GM23338 (cell line): ENCODE measurements at regions not wholly inside any gene's neighbourhood (a gene's known extent, or its start where the extent isn't known, plus 50 kb on each side); places are given as distances from the start of the nearest gene placed in this dataset.

Source experiments
- CREB1 ChIP-seq: fragments of 250-450 bp; sonication (Bioruptor Pico); IDR thresholded peaks from 2 replicates; pipeline ENCODE4 v1.5.0; 2020; ENCODE audit warnings: low read depth, mild to moderate bottlenecking, moderate library complexity
- EZH2 ChIP-seq: fragments of 200-600 bp; sonication (generic); IDR thresholded peaks from one replicate; pipeline ENCODE4 v1.8.0; 2017; ENCODE audit warnings: antibody characterized with exemption, mild to moderate bottlenecking, low read depth; ENCODE audit not compliant: unreplicated experiment
- EZH2phosphoT487 ChIP-seq: fragments of 200-600 bp; sonication (generic); IDR thresholded peaks from one replicate; pipeline ENCODE4 v1.8.1; 2018; ENCODE audit warnings: antibody characterized with exemption; ENCODE audit not compliant: unreplicated experiment
- POLR2AphosphoS5 ChIP-seq: IDR thresholded peaks from 2 replicates; pipeline ENCODE4 v1.6.1; 2016; ENCODE audit warnings: antibody characterized with exemption, low read depth
- STAT1 ChIP-seq: IDR thresholded peaks from one replicate; pipeline ENCODE4 v1.6.1; 2016; ENCODE audit warnings: antibody characterized with exemption; ENCODE audit not compliant: unreplicated experiment
- TF ChIP-seq, protein P1 (sequence below), 2 experiments: fragments of 200-600 bp in 1 of 2; sonication (generic) in 1 of 2; conservative IDR thresholded peaks; 2 replicates each; pipeline versions ENCODE4 v1.5.1 to v1.6.1; 2016 to 2017; ENCODE audit warnings: antibody characterized with exemption in 2 of 2, low read depth in 2 of 2, mild to moderate bottlenecking in 2 of 2, moderate library complexity in 1 of 2
- TF ChIP-seq, protein P2 (sequence below): IDR thresholded peaks from one replicate; pipeline ENCODE4 v1.6.1; 2018; ENCODE audit warnings: antibody characterized with exemption; ENCODE audit not compliant: unreplicated experiment
- TF ChIP-seq, protein P3 (sequence below): fragments of 250-450 bp; sonication (Bioruptor Pico); IDR thresholded peaks from 2 replicates; pipeline ENCODE4 v1.5.0; 2020; ENCODE audit warnings: mild to moderate bottlenecking, moderate library complexity
- TF ChIP-seq, protein P4 (sequence below): IDR thresholded peaks from 2 replicates; pipeline ENCODE4 v1.6.1; 2016; ENCODE audit warnings: antibody characterized with exemption

DNA sequence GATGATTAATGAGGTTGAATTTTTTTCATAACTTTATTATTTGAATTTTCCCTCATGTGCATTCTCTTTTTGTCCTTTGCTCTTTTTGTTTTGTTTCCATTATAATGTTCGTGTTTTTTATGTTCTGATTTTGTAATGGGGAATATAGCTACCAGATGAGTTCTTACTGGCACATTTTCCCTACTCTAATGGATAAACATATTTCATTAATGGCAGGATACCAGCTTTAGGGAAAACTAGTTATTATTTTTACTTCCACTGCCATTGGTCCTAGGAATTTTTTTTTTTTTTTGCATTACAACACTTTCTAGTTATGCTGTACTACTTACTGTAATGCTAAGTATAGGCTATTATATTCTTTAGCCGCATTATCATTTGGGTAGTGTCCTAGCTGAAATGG lies 286.3 kb downstream of the SPRY1 start:
- TF ChIP-seq, protein P1, sequence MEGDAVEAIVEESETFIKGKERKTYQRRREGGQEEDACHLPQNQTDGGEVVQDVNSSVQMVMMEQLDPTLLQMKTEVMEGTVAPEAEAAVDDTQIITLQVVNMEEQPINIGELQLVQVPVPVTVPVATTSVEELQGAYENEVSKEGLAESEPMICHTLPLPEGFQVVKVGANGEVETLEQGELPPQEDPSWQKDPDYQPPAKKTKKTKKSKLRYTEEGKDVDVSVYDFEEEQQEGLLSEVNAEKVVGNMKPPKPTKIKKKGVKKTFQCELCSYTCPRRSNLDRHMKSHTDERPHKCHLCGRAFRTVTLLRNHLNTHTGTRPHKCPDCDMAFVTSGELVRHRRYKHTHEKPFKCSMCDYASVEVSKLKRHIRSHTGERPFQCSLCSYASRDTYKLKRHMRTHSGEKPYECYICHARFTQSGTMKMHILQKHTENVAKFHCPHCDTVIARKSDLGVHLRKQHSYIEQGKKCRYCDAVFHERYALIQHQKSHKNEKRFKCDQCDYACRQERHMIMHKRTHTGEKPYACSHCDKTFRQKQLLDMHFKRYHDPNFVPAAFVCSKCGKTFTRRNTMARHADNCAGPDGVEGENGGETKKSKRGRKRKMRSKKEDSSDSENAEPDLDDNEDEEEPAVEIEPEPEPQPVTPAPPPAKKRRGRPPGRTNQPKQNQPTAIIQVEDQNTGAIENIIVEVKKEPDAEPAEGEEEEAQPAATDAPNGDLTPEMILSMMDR (conservative IDR thresholded peaks at IDR 0.05; ENCODE audit: low read depth in 2 of 2), result no peak
- no peak for TF ChIP-seq STAT1
- TF ChIP-seq, protein P2, sequence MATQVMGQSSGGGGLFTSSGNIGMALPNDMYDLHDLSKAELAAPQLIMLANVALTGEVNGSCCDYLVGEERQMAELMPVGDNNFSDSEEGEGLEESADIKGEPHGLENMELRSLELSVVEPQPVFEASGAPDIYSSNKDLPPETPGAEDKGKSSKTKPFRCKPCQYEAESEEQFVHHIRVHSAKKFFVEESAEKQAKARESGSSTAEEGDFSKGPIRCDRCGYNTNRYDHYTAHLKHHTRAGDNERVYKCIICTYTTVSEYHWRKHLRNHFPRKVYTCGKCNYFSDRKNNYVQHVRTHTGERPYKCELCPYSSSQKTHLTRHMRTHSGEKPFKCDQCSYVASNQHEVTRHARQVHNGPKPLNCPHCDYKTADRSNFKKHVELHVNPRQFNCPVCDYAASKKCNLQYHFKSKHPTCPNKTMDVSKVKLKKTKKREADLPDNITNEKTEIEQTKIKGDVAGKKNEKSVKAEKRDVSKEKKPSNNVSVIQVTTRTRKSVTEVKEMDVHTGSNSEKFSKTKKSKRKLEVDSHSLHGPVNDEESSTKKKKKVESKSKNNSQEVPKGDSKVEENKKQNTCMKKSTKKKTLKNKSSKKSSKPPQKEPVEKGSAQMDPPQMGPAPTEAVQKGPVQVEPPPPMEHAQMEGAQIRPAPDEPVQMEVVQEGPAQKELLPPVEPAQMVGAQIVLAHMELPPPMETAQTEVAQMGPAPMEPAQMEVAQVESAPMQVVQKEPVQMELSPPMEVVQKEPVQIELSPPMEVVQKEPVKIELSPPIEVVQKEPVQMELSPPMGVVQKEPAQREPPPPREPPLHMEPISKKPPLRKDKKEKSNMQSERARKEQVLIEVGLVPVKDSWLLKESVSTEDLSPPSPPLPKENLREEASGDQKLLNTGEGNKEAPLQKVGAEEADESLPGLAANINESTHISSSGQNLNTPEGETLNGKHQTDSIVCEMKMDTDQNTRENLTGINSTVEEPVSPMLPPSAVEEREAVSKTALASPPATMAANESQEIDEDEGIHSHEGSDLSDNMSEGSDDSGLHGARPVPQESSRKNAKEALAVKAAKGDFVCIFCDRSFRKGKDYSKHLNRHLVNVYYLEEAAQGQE, result no peak
- no peak for TF ChIP-seq CREB1 (CRISPR knock-in tag)
- TF ChIP-seq, protein P3, sequence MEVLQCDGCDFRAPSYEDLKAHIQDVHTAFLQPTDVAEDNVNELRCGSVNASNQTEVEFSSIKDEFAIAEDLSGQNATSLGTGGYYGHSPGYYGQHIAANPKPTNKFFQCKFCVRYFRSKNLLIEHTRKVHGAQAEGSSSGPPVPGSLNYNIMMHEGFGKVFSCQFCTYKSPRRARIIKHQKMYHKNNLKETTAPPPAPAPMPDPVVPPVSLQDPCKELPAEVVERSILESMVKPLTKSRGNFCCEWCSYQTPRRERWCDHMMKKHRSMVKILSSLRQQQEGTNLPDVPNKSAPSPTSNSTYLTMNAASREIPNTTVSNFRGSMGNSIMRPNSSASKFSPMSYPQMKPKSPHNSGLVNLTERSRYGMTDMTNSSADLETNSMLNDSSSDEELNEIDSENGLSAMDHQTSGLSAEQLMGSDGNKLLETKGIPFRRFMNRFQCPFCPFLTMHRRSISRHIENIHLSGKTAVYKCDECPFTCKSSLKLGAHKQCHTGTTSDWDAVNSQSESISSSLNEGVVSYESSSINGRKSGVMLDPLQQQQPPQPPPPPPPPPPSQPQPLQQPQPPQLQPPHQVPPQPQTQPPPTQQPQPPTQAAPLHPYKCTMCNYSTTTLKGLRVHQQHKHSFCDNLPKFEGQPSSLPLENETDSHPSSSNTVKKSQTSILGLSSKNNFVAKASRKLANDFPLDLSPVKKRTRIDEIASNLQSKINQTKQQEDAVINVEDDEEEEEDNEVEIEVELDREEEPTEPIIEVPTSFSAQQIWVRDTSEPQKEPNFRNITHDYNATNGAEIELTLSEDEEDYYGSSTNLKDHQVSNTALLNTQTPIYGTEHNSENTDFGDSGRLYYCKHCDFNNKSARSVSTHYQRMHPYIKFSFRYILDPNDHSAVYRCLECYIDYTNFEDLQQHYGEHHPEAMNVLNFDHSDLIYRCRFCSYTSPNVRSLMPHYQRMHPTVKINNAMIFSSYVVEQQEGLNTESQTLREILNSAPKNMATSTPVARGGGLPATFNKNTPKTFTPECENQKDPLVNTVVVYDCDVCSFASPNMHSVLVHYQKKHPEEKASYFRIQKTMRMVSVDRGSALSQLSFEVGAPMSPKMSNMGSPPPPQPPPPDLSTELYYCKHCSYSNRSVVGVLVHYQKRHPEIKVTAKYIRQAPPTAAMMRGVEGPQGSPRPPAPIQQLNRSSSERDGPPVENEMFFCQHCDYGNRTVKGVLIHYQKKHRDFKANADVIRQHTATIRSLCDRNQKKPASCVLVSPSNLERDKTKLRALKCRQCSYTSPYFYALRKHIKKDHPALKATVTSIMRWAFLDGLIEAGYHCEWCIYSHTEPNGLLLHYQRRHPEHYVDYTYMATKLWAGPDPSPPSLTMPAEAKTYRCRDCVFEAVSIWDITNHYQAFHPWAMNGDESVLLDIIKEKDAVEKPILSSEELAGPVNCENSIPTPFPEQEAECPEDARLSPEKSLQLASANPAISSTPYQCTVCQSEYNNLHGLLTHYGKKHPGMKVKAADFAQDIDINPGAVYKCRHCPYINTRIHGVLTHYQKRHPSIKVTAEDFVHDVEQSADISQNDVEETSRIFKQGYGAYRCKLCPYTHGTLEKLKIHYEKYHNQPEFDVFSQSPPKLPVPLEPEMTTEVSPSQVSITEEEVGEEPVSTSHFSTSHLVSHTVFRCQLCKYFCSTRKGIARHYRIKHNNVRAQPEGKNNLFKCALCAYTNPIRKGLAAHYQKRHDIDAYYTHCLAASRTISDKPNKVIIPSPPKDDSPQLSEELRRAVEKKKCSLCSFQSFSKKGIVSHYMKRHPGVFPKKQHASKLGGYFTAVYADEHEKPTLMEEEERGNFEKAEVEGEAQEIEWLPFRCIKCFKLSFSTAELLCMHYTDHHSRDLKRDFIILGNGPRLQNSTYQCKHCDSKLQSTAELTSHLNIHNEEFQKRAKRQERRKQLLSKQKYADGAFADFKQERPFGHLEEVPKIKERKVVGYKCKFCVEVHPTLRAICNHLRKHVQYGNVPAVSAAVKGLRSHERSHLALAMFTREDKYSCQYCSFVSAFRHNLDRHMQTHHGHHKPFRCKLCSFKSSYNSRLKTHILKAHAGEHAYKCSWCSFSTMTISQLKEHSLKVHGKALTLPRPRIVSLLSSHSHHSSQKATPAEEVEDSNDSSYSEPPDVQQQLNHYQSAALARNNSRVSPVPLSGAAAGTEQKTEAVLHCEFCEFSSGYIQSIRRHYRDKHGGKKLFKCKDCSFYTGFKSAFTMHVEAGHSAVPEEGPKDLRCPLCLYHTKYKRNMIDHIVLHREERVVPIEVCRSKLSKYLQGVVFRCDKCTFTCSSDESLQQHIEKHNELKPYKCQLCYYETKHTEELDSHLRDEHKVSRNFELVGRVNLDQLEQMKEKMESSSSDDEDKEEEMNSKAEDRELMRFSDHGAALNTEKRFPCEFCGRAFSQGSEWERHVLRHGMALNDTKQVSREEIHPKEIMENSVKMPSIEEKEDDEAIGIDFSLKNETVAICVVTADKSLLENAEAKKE (CRISPR knock-in tag), result no peak
- no peak for TF ChIP-seq EZH2
- TF ChIP-seq EZH2phosphoT487, result no peak
- TF ChIP-seq POLR2AphosphoS5, result no peak
- TF ChIP-seq, protein P4, sequence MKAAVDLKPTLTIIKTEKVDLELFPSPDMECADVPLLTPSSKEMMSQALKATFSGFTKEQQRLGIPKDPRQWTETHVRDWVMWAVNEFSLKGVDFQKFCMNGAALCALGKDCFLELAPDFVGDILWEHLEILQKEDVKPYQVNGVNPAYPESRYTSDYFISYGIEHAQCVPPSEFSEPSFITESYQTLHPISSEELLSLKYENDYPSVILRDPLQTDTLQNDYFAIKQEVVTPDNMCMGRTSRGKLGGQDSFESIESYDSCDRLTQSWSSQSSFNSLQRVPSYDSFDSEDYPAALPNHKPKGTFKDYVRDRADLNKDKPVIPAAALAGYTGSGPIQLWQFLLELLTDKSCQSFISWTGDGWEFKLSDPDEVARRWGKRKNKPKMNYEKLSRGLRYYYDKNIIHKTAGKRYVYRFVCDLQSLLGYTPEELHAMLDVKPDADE, result no peak
